Parathyroid adenoma (tissue), 2 donors: ENCODE measurements at regions not wholly inside any gene's neighbourhood (a gene's known extent, or its start where the extent isn't known, plus 50 kb on each side); places are given as distances from the start of the nearest gene placed in this dataset.

Source experiments
- H2AFZ ChIP-seq: fragments of 300-600 bp; sonication (generic); one replicate; pipeline ENCODE4 v1.7.0; 2017; ENCODE audit warnings: antibody characterized with exemption, mild to moderate bottlenecking
- H3K27ac ChIP-seq: fragments of 300-600 bp; sonication (generic); one replicate; pipeline ENCODE4 v1.7.0; 2017
- H3K27me3 ChIP-seq: fragments of 300-600 bp; sonication (generic); one replicate; pipeline ENCODE4 v1.7.0; 2017; ENCODE audit warnings: low read length; ENCODE audit not compliant: control insufficient read depth, insufficient read depth
- H3K36me3 ChIP-seq: fragments of 300-600 bp; sonication (generic); one replicate; pipeline ENCODE4 v1.7.0; 2017; ENCODE audit warnings: low read length; ENCODE audit not compliant: control insufficient read depth, insufficient read depth
- H3K4me1 ChIP-seq: fragments of 300-600 bp; sonication (generic); one replicate; pipeline ENCODE4 v1.7.0; 2017; ENCODE audit warnings: control low read depth
- H3K4me2 ChIP-seq: fragments of 300-600 bp; sonication (generic); one replicate; pipeline ENCODE4 v1.7.0; 2017; ENCODE audit warnings: low read length
- H3K4me3 ChIP-seq: fragments of 300-600 bp; sonication (generic); one replicate; pipeline ENCODE4 v1.7.0; 2017; ENCODE audit warnings: low read depth, low read length
- H3K79me2 ChIP-seq: fragments of 300-600 bp; sonication (generic); one replicate; pipeline ENCODE4 v1.7.0; 2017; ENCODE audit warnings: control low read depth
- H3K9ac ChIP-seq: fragments of 300-600 bp; sonication (generic); one replicate; pipeline ENCODE4 v1.7.0; 2017; ENCODE audit warnings: mild to moderate bottlenecking
- H3K9me3 ChIP-seq: fragments of 300-600 bp; sonication (generic); one replicate; pipeline ENCODE4 v1.7.0; 2017; ENCODE audit warnings: low read length; ENCODE audit not compliant: control insufficient read depth
- TF ChIP-seq, protein P1 (sequence below): fragments of 300-600 bp; sonication (generic); IDR thresholded peaks from one replicate; pipeline ENCODE4 v1.7.0; 2017; ENCODE audit warnings: antibody characterized with exemption, mild to moderate bottlenecking
- donor health status: primary hyperparathyroidism.

DNA sequence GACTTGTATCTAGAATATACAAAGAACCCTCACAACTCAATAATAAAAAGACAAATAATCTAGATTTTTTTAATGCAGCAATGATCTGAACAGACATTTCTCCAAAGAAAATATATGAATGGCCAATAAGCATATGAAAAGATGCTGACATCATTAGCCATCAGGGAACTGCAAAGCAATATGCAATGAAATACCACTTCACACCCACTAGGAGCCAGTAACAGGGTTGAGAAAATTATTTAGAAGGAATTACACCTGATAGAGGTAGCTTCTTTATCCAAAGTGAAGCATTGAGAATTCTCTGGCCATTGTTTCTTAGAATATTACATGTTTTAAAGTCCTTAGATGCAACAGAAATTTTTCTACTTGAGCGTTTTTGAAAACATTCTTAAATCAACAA, 316.9 kb downstream of the KCNN2 start:
- TF ChIP-seq, protein P1, sequence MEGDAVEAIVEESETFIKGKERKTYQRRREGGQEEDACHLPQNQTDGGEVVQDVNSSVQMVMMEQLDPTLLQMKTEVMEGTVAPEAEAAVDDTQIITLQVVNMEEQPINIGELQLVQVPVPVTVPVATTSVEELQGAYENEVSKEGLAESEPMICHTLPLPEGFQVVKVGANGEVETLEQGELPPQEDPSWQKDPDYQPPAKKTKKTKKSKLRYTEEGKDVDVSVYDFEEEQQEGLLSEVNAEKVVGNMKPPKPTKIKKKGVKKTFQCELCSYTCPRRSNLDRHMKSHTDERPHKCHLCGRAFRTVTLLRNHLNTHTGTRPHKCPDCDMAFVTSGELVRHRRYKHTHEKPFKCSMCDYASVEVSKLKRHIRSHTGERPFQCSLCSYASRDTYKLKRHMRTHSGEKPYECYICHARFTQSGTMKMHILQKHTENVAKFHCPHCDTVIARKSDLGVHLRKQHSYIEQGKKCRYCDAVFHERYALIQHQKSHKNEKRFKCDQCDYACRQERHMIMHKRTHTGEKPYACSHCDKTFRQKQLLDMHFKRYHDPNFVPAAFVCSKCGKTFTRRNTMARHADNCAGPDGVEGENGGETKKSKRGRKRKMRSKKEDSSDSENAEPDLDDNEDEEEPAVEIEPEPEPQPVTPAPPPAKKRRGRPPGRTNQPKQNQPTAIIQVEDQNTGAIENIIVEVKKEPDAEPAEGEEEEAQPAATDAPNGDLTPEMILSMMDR: no peak
- no peak overlapping the region for H2AFZ ChIP-seq
- H3K36me3 ChIP-seq: no peaks in the 10 kb centered on the region

DNA sequence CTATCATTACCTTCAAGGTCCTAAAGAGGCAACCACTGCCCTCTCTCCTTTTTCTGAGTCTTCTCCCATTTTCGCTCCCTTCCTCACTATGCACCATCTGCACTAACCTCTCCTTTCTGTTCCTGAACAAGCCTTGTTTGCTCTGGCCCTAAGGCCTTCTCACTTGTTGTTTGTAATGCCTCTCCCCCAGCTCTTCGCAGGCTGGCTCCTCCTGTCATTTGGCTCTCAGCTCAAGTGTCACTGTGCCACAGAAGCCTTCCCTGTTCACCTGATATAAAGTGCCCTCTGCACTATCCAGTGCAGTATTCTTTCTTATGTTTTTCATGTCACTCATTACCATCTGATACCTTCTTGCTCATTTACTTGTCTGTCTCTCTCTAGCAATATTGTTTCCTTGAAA, 303.7 kb downstream of the KCNN2 start:
- Histone ChIP-seq H3K4me2 (no peak overlapping the region), H3K79me2 (no peaks in the 10 kb centered on the region), H3K4me1 (no peaks in the 10 kb centered on the region), H3K9ac (no peak overlapping the region), H2AFZ (no peak overlapping the region), H3K36me3 (no peaks in the 10 kb centered on the region), H3K4me3 (no peak overlapping the region), H3K27me3 (no peaks in the 10 kb centered on the region), H3K27ac (no peak overlapping the region), H3K9me3 (no peaks in the 10 kb centered on the region)
- TF ChIP-seq, protein P1: no peak

More for the DNA sequence above, 316.9 kb downstream of the KCNN2 start:
- no peak overlapping the region for H3K4me2 ChIP-seq
- H3K79me2 ChIP-seq: no peaks in the 10 kb centered on the region
- H3K4me1 ChIP-seq: no peaks in the 10 kb centered on the region
- no peak overlapping the region for H3K9ac ChIP-seq
- no peaks in the 10 kb centered on the region for H3K27me3 ChIP-seq
- no peaks in the 10 kb centered on the region for H3K9me3 ChIP-seq
- no peak overlapping the region for H3K27ac ChIP-seq
- H3K4me3 ChIP-seq: no peak overlapping the region

GRCh38 chr5:114660791-114661190, 298.9 kb downstream of the KCNN2 start:
- Histone ChIP-seq H3K4me2 (no peak overlapping the region), H2AFZ (no peak overlapping the region), H3K36me3 (no peaks in the 10 kb centered on the region), H3K9ac (no peak overlapping the region), H3K79me2 (no peaks in the 10 kb centered on the region), H3K4me1 (no peaks in the 10 kb centered on the region), H3K27ac (no peak overlapping the region), H3K4me3 (no peak overlapping the region), H3K9me3 (no peaks in the 10 kb centered on the region), H3K27me3 (no peaks in the 10 kb centered on the region)
- TF ChIP-seq, protein P1: no peak

DNA sequence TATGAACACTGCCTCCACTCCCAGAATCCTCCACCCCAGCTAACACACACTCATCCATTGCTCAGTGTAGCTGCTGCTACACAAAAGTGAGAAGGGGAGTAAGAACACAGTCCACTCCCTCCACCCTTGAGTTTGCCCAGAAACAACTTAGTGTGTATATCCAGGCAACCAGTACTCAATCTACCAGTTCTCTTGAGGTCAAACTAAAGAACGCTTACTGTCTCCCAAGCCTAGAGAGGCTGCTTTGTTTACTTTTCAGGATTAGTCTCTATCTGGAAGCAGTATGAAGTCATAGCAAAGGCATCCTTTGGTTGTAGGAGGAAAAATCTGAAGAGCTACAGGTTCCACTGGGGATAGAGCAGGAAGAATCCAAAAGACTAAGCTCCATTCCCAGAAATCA, 296.3 kb downstream of the KCNN2 start:
- no peaks in the 10 kb centered on the region for H3K9me3 ChIP-seq
- no peaks in the 10 kb centered on the region for H3K4me1 ChIP-seq
- H3K4me2 ChIP-seq: no peak overlapping the region
- no peak overlapping the region for H3K9ac ChIP-seq
- no peak overlapping the region for H3K27ac ChIP-seq
- H2AFZ ChIP-seq: no peak overlapping the region
- no peak overlapping the region for H3K4me3 ChIP-seq
- TF ChIP-seq, protein P1: no peak
- H3K27me3 ChIP-seq: no peaks in the 10 kb centered on the region
- H3K79me2 ChIP-seq: no peaks in the 10 kb centered on the region
- no peaks in the 10 kb centered on the region for H3K36me3 ChIP-seq

GRCh38 chr5:114657342-114658130, 295.7 kb downstream of the KCNN2 start:
- no peak overlapping the region for H3K4me2 ChIP-seq
- H3K79me2 ChIP-seq: no peaks in the 10 kb centered on the region
- no peak overlapping the region for H3K27ac ChIP-seq
- H3K4me1 ChIP-seq: no peaks in the 10 kb centered on the region
- no peaks in the 10 kb centered on the region for H3K36me3 ChIP-seq
- H3K9ac ChIP-seq: no peak overlapping the region
- no peaks in the 10 kb centered on the region for H3K27me3 ChIP-seq
- TF ChIP-seq, protein P1: no peak
- H3K4me3 ChIP-seq: no peak overlapping the region
- no peak overlapping the region for H2AFZ ChIP-seq
- no peaks in the 10 kb centered on the region for H3K9me3 ChIP-seq
